ENCODE measurements at regions not wholly inside any gene's neighbourhood (a gene's known extent, or its start where the extent isn't known, plus 50 kb on each side); places are given as distances from the start of the nearest gene placed in this dataset.

DNA sequence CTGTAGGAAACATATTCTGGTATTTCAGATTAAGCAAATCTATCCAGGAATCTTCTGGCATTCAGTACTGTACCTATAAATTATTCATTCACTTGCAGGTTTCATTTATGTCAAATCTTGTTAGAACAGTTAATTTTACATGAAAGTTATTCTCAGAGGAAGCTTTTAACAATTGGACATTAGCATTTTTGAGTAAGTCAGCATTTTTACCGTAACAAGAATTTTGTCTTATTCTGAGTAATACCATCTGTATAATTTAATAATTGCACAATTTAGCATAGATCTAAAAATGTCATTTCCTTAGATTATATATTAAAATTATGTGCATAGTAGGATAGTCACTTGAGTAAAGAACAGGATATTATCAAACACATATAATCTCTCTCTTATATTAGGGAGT is 764.8 kb upstream of the LRFN5 start:
- WGBS (ENCODE audit: insufficient coverage), result no CpG with 5 or more reads among the region's 1 CpG

DNA sequence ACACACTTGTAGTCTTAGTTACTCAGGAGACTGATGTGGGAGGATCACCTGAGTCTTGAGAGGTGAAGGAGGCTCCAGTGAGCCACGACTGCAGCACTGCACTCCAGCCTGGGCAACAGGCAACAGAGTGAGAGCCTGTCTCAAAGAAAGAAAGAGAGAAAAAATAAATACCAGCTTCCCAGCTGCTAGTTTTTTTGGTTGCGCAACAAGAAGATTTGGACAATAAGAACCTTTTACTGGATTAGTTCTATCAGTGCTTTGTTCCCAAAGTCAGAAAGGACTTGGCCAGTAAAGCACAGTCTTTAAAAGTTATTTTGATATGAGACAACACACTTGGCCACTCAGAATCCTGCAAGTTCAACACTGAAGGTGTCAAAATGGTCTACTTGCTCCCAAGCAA is 768.1 kb upstream of the LRFN5 start:
- Histone ChIP-seq H2AFZ (ENCODE audit: insufficient read depth, low read depth, low read length, poor library complexity, severe bottlenecking) (no peak overlapping the region), H3K9ac (ENCODE audit: insufficient read depth, low read length, poor library complexity, severe bottlenecking) (no peak overlapping the region), H3K9me3 (replicated peaks in 1 of 2; ENCODE audit: control insufficient read depth in 1 of 2, insufficient read depth in 1 of 2, low read length in 2 of 2) (peaks cover 4% of the 10 kb centered on the region in 2 donors), H4K20me1 (ENCODE audit: insufficient read depth, low read length) (no peaks in the 10 kb centered on the region), H3K4me1 (ENCODE audit: control insufficient read depth in 1 of 2, insufficient read depth in 2 of 2, low read length in 2 of 2) (no peaks in the 10 kb centered on the region), H3K27ac (ENCODE audit: low read depth in 1 of 2, low read length in 2 of 2) (no peak overlapping the region), H3K36me3 (replicated peaks in 1 of 2; ENCODE audit: control insufficient read depth in 1 of 2, insufficient read depth in 2 of 2, low read length in 2 of 2) (no peaks in the 10 kb centered on the region), H3K4me2 (replicated peaks; ENCODE audit: extremely low read depth, low read length, poor library complexity, severe bottlenecking) (no peak overlapping the region), H3K79me2 (ENCODE audit: insufficient read depth, low read length) (no peaks in the 10 kb centered on the region), H3K4me3 (replicated peaks in 1 of 3; ENCODE audit: low read depth in 2 of 3, low read length in 3 of 3) (no peak overlapping the region), H3K27me3 (ENCODE audit: control insufficient read depth in 2 of 2, insufficient read depth in 2 of 2, low read length in 2 of 2) (no peaks in the 10 kb centered on the region)
- TF ChIP-seq, protein P1, sequence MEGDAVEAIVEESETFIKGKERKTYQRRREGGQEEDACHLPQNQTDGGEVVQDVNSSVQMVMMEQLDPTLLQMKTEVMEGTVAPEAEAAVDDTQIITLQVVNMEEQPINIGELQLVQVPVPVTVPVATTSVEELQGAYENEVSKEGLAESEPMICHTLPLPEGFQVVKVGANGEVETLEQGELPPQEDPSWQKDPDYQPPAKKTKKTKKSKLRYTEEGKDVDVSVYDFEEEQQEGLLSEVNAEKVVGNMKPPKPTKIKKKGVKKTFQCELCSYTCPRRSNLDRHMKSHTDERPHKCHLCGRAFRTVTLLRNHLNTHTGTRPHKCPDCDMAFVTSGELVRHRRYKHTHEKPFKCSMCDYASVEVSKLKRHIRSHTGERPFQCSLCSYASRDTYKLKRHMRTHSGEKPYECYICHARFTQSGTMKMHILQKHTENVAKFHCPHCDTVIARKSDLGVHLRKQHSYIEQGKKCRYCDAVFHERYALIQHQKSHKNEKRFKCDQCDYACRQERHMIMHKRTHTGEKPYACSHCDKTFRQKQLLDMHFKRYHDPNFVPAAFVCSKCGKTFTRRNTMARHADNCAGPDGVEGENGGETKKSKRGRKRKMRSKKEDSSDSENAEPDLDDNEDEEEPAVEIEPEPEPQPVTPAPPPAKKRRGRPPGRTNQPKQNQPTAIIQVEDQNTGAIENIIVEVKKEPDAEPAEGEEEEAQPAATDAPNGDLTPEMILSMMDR (IDR thresholded peaks at IDR 0.05), result no peak
- Mint-ChIP-seq H3K9me3 (peaks cover 0 to 3% (median 2%) of the 10 kb centered on the region in 7 donors), H3K27ac (no peak overlapping the region), H3K36me3 (no peaks in the 10 kb centered on the region), H3K27me3 (ENCODE audit: low read depth in 3 of 3) (peaks cover 0 to 2% (median 0%) of the 10 kb centered on the region in 3 donors), H3K4me1 (no peaks in the 10 kb centered on the region), H3K4me3 (no peak overlapping the region)
- no peak for DNase-seq
- intact Hi-C loops (cut with micrococcal nuclease), result no loop called here
- 100% methylated on average over 1 of the region's 2 CpGs for WGBS (ENCODE audit: insufficient coverage)

More for the DNA sequence above, 764.8 kb upstream of the LRFN5 start:
- TF ChIP-seq, protein P1 (IDR thresholded peaks at IDR 0.05), result no peak
- Mint-ChIP-seq H3K27ac (no peak overlapping the region), H3K36me3 (no peaks in the 10 kb centered on the region), H3K27me3 (ENCODE audit: low read depth in 3 of 3) (no peaks in the 10 kb centered on the region), H3K9me3 (peaks cover 0 to 5% (median 2%) of the 10 kb centered on the region in 7 donors), H3K4me3 (no peak overlapping the region), H3K4me1 (no peaks in the 10 kb centered on the region)
- no peak overlapping the region for H3K9ac ChIP-seq (ENCODE audit: insufficient read depth, low read length, poor library complexity, severe bottlenecking)
- H3K4me3 ChIP-seq (replicated peaks in 1 of 3; ENCODE audit: low read depth in 2 of 3, low read length in 3 of 3), result no peak overlapping the region
- DNase-seq, result no peak
- H3K79me2 ChIP-seq (ENCODE audit: insufficient read depth, low read length), result no peaks in the 10 kb centered on the region
- H3K36me3 ChIP-seq (replicated peaks in 1 of 2; ENCODE audit: control insufficient read depth in 1 of 2, insufficient read depth in 2 of 2, low read length in 2 of 2), result no peaks in the 10 kb centered on the region
- peaks cover 4 to 7% of the 10 kb centered on the region in 2 donors for H3K9me3 ChIP-seq (replicated peaks in 1 of 2; ENCODE audit: control insufficient read depth in 1 of 2, insufficient read depth in 1 of 2, low read length in 2 of 2)
- H4K20me1 ChIP-seq (ENCODE audit: insufficient read depth, low read length), result no peaks in the 10 kb centered on the region
- no peaks in the 10 kb centered on the region for H3K4me1 ChIP-seq (ENCODE audit: control insufficient read depth in 1 of 2, insufficient read depth in 2 of 2, low read length in 2 of 2)
- intact Hi-C loops (cut with micrococcal nuclease), result no loop called here
- no peak overlapping the region for H2AFZ ChIP-seq (ENCODE audit: insufficient read depth, low read depth, low read length, poor library complexity, severe bottlenecking)
- no peak overlapping the region for H3K4me2 ChIP-seq (replicated peaks; ENCODE audit: extremely low read depth, low read length, poor library complexity, severe bottlenecking)
- H3K27me3 ChIP-seq (ENCODE audit: control insufficient read depth in 2 of 2, insufficient read depth in 2 of 2, low read length in 2 of 2), result no peaks in the 10 kb centered on the region
- H3K27ac ChIP-seq (ENCODE audit: low read depth in 1 of 2, low read length in 2 of 2), result no peak overlapping the region
